GM19043 (cell line): ENCODE measurements at regions not wholly inside any gene's neighbourhood (a gene's known extent, or its start where the extent isn't known, plus 50 kb on each side); places are given as distances from the start of the nearest gene placed in this dataset.
"Not testable (repeated sequence)": the region's sequence is repeated elsewhere in the genome, so short reads cannot be mapped to it uniquely, and the experiment has no call there.

Experiments
- ATAC-seq: cut with Tn5 transposase; IDR thresholded peaks from one replicate; pipeline ENCODE4 v1.9.1; 2021; ENCODE audit warnings: low read depth; ENCODE audit not compliant: unreplicated experiment

DNA sequence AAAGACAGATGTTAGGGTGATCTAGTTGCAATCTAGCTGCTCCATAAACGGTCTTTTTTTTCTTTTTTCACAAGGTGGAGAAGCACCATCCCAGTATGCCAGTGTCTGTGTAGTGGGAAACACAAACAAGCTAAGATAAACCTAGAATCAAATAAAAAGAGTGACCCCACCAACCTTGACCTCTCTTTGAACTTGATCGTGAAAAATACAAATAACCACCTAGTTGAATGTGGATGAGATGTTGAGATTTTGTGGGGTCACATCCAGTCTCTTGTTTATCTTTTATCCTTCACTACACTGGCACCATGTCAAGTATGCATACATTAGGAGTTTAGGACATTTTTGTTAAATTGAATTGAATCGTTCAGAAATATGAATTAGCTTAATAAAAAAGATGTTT, 194.6 kb upstream of the EYA4 start:
- no peak for ATAC-seq

GRCh38 chr6:133047065-133047665, 194.0 kb upstream of the EYA4 start:
- no peak for ATAC-seq

DNA sequence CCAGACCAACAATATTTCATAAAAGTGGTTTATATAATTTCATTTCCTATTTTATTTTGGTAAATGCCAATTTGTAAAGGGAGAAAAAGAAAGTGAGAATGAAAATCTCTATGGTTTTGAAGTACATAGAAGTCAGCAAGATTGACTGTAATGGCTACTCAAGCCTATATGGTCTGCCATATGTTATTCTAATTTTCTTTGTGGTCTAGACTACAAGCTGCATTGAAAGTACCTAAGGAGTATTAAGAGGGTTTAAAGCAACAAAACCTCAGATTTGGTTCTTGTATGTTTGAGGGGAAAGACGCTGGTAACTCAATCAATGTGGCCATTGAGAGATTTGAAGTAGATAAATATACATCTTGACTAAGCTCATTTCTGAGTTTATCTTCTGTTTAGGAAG, 193.5 kb upstream of the EYA4 start:
- ATAC-seq = no peak

DNA sequence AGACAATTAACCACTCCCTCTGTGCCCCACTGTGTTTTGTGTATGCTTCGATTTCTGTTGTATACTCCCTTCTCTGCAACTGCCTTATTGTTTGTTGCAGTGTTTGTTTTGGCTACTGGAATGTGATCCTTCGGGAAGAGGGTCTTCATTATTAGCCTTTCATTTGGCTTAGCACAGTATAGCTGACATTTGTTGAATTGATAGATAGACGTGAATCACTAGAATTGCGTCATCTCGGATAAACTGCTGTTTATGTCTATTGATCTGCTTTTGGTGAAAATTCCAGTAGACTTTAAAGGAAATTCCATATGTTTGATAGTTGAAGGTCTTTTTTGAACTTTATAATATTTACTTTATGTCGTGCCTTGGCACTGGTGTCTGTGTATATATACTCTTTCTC, 189.9 kb upstream of the EYA4 start:
- ATAC-seq = no peak

DNA sequence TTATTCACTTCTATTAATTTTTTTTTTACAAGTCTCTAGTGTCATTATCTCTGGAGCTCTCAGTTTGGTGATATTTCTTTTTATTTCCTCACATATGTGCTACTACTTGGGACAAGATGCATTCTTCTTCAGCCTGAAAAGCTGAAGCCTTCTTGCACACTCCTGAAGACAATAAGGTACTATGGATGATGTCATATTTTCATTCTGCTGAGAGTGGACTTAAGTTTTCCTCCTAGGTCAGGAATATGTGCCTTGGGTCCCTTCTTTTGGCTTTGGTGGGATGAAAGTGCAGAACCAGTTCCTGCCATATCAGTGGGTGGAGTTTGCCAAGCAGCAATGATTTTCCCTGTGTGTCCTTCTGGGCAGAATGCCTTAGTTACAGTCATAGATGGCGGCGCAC, 188.7 kb upstream of the EYA4 start:
- no peak for ATAC-seq

DNA sequence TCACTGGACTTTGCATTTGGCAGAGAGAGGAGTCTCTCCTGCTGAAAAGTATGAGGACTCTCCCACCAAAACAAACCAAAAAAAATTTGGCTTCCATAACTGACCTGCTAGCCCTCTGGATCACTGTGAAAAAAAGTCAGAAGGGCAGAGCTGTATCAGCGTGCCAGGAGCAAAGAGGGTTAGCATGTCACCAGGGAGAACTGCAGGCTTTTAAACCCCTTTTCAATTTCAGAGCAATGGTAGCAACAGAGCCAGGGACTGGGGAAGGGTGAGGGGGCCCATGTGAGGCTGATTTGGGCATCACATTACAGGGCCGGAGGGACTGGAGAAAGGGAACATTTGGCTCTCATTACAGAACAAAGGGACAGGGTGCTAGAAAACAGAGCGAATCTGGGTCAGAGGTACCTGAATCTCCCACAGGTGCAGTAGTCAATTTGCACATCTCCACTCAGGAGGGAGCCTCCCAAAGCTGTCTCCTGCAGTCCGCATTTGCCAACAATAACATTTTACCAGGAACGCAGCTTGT, 185.7 kb upstream of the EYA4 start:
- ATAC-seq = no peak

DNA sequence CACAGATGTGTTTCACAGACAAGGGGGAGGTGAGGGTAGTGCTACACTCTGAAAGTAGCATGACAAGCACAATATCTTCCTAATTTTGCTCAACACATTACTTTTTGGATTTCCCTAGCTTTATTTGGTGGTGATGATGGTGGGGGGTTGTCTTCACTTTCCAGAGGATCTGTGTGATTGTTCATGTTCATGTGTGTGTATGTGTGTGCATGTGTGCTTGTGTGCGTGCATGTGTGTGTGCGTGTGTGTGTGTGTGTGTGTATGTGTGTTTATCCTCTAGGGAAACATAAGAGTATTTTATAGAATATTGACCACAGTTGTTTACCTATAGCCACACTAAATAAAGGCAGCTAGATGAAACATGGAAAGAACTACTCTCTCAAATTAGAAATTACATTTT, 183.8 kb upstream of the EYA4 start:
- no peak for ATAC-seq

- ATAC-seq = no peak
Measured at GRCh38 chr6:133062077-133062476, 179.1 kb upstream of the EYA4 start.

- no peak for ATAC-seq
Measured at GRCh38 chr6:133062696-133063306, 178.4 kb upstream of the EYA4 start.

GRCh38 chr6:133067960-133068359, 173.2 kb upstream of the EYA4 start:
- ATAC-seq = no peak

DNA sequence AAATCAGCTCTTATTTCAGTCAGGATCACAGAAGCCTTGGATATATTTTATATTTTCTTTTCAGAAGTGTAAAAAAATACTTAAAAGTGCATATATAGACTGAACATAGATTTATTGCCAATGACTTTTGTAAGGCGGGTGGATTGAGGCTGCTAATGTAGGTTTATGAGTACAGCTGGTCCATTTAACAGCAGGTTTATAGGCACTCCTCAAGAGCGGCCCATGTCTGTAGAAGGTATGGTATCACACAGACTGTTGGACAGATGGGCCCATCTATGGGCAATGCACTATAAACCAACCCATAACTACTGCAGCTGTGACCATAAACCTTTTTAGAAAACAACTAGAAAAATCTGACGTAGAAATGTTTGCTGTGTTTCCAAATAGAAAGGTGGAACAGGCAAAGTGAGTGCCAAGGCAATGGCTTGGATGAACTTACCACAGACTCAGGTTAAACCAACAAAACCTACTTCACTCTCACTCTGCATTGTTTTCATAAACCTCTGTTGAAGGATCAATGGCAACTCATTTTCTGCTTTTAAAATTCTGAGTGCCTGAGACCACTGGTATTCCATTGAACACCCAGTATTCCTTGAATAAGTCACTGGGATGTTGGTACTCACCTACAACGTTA, 170.6 kb upstream of the EYA4 start:
- no peak for ATAC-seq

DNA sequence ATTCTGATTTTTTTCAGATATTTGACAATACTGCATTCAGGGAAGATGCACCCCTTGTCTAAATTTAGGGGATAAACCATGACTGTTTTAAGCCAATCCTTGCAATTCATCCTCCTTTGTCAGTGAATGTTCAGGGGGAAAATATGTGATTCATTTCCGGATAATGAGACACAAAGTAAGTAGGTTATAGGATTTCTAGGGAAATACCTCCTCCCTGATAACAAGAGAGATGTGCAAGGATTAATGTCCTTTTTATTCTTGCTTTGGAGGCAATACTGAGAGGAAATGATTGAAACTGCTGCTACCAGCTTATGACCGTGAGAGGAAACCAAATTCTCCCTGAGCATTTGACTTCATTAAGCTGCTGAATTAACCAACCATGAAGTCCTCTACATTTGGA, 161.3 kb upstream of the EYA4 start:
- ATAC-seq = no peak

GRCh38 chr6:133083248-133083967, 157.7 kb upstream of the EYA4 start:
- ATAC-seq = no peak

DNA sequence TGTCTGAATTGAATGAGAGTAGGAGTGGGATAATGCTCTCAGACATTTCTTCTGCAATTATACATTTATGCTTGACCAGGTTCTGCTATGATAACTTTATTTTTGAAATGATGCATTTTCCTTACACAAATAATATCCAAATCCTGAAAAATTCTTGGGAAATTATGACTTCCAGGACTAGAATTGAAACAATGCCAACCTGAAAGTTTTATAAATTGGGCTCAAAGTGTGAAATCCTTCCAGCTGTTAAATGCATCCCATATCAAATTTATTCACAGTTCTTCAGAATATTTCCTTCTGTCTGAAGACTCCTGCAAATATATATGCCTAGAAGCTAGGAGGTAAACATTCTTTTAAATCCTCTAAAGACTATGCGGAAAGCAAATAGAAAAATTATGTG, 155.7 kb upstream of the EYA4 start:
- no peak for ATAC-seq

DNA sequence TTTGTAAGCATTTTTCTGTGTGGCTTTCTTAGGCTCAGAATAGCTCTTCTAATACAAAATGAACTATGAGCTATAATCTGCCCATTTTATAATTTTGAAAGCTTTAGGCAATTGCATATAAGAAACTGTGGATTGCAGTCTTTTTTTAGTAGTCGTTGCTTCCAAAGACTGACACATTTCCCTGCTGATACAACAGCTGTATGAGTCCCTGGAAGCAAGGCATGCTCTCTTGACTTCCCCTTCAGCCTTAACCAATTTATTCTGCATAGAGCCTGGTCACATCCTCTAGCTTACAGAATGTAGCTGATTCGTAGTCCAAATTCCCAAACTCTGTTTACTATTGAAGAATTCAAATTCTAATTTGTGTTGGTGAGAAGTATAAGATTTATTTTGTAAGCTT, 155.3 kb upstream of the EYA4 start:
- ATAC-seq = no peak

- ATAC-seq = no peak
Measured at GRCh38 chr6:133088931-133089695, 152.0 kb upstream of the EYA4 start.

- ATAC-seq = no peak
Measured at GRCh38 chr6:133092199-133092598, 149.0 kb upstream of the EYA4 start.

- ATAC-seq = no peak
Measured at GRCh38 chr6:133092771-133093170, 148.4 kb upstream of the EYA4 start.

DNA sequence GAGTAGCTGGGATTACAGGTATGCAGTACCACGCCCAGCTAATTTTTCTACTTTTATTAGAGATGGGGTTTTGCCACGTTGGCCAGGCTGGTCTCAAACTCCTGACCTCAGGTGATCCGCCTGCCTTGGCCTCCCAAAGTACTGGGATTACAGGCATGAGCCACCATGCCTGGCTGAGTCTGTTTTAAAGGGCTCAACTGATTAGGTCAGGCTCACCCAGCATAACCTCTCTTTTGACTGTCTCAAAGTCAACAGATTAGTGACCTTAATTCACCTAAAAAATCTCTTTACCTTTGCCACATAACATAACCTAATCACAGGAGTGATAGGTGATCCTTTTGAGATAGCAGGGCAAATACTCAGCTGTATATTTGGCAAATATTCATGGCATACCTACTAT, 147.9 kb upstream of the EYA4 start:
- ATAC-seq = not testable (repeated sequence)

- no peak for ATAC-seq
Measured at GRCh38 chr6:133093956-133094355, 147.2 kb upstream of the EYA4 start.

DNA sequence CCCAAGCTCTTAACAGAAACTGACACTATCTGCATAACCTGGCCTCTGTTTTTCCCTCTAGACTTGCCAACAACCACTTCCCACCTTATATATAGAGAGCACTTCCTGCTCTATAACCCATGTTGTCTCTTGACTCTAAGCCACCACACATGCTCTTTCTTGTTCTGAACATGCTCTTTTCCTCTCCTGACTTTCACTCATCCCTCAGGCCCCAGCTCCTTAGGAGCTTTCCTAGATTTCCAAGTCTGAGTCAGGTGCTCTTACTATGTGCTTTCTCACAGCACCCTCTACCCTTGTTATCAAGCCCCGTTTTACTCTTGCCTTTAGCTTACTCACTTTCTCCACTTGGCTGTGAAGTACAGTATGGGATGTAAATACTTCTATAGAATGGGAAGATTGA, 143.9 kb upstream of the EYA4 start:
- no peak for ATAC-seq
